WTC11 (cell line): ENCODE measurements at regions not wholly inside any gene's neighbourhood (a gene's known extent, or its start where the extent isn't known, plus 50 kb on each side); places are given as distances from the start of the nearest gene placed in this dataset.

ENCODE experiments used
- ETV6 ChIP-seq: sonication (generic); formaldehyde crosslinking; IDR thresholded peaks from 2 replicates; pipeline ENCODE4 v1.8.1; 2022; ENCODE audit warnings: mild to moderate bottlenecking, missing genetic modification reagents
- GTF2I ChIP-seq: fragments of 250-450 bp; sonication (Bioruptor Pico); conservative IDR thresholded peaks from 2 replicates; pipeline ENCODE4 v1.4.0; 2021; ENCODE audit warnings: mild to moderate bottlenecking
- NFATC4 ChIP-seq: fragments of 250-450 bp; sonication (Bioruptor Pico); IDR thresholded peaks from 2 replicates; pipeline ENCODE4 v1.9.0; 2021; ENCODE audit warnings: mild to moderate bottlenecking
- ZNF317 ChIP-seq: sonication (generic); formaldehyde crosslinking; IDR thresholded peaks from 2 replicates; pipeline ENCODE4 v1.8.1; 2023; ENCODE audit warnings: low read depth, mild to moderate bottlenecking, moderate library complexity, missing genetic modification reagents, borderline replicate concordance
- TF ChIP-seq, protein P1 (sequence below): sonication (generic); formaldehyde crosslinking; IDR thresholded peaks from 2 replicates; pipeline ENCODE4 v1.8.1; 2023; ENCODE audit warnings: mild to moderate bottlenecking, missing genetic modification reagents, moderate library complexity
- TF ChIP-seq, protein P2 (sequence below): sonication (generic); formaldehyde crosslinking; IDR thresholded peaks from 2 replicates; pipeline ENCODE4 v1.8.0; 2022; ENCODE audit warnings: missing genetic modification reagents

DNA sequence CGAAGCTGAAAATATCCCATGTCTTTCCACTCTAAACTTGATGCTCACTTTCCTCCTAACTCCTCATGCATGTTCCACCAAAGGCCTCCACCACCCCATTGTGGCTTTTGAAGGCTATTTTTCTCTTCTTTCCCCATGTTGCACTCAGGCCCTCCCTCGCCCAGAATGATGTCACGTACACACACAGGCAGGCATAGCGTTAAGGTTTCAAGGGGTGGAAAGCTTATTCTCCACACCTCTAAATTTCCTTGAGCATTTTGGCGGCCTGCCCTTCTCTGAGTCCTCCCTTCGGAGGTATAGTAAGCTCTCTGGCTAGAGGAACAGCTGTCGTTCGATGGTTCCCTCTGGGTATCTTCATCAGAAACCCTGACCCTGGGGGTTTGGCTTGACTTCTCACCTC lies 673.5 kb downstream of the ACTL7B start:
- no peak for TF ChIP-seq ZNF317 (CRISPR knock-in tag)
- TF ChIP-seq GTF2I (CRISPR knock-in tag), result no peak
- no peak for TF ChIP-seq ETV6 (CRISPR knock-in tag)
- TF ChIP-seq, protein P1, sequence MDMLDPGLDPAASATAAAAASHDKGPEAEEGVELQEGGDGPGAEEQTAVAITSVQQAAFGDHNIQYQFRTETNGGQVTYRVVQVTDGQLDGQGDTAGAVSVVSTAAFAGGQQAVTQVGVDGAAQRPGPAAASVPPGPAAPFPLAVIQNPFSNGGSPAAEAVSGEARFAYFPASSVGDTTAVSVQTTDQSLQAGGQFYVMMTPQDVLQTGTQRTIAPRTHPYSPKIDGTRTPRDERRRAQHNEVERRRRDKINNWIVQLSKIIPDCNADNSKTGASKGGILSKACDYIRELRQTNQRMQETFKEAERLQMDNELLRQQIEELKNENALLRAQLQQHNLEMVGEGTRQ (CRISPR knock-in tag), result no peak
- no peak for TF ChIP-seq NFATC4 (CRISPR knock-in tag)
- TF ChIP-seq, protein P2, sequence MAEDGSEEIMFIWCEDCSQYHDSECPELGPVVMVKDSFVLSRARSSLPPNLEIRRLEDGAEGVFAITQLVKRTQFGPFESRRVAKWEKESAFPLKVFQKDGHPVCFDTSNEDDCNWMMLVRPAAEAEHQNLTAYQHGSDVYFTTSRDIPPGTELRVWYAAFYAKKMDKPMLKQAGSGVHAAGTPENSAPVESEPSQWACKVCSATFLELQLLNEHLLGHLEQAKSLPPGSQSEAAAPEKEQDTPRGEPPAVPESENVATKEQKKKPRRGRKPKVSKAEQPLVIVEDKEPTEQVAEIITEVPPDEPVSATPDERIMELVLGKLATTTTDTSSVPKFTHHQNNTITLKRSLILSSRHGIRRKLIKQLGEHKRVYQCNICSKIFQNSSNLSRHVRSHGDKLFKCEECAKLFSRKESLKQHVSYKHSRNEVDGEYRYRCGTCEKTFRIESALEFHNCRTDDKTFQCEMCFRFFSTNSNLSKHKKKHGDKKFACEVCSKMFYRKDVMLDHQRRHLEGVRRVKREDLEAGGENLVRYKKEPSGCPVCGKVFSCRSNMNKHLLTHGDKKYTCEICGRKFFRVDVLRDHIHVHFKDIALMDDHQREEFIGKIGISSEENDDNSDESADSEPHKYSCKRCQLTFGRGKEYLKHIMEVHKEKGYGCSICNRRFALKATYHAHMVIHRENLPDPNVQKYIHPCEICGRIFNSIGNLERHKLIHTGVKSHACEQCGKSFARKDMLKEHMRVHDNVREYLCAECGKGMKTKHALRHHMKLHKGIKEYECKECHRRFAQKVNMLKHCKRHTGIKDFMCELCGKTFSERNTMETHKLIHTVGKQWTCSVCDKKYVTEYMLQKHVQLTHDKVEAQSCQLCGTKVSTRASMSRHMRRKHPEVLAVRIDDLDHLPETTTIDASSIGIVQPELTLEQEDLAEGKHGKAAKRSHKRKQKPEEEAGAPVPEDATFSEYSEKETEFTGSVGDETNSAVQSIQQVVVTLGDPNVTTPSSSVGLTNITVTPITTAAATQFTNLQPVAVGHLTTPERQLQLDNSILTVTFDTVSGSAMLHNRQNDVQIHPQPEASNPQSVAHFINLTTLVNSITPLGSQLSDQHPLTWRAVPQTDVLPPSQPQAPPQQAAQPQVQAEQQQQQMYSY (CRISPR knock-in tag), result no peak
